ENCODE measurements at regions not wholly inside any gene's neighbourhood (a gene's known extent, or its start where the extent isn't known, plus 50 kb on each side); places are given as distances from the start of the nearest gene placed in this dataset.

DNA sequence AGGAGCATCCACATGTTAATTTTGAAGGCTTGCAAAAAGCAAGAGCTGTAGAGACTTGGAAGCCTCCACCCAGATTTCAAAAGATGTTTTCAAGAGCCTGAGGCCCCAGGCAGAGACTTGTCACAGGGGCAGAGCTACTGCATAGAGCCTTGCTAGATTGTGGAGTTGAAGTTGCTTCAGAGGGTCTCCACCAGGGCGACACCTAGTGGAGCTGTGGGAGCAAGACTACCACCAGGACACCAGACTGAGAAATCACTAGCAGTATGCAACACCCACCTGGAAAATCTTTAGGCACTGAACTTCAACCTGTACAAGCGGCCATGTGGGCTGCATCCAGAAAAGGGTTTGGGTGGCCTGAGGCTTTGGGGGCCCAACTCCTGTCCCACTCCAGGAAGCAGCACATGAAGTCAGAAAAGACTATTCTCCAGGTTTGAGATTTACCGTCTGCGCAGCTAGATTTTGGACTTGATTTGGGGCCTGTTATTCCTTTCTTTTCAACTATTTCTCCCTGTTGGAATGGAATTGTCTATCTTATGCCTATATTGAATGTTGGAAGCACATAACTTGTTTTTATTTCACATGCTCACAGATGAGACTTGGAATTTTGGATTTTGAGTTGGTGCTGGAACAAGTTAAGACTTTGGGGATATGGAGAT is 508.6 kb downstream of the FLRT2 start:
- peaks cover 24% of the 10 kb centered on the region for H3K4me1 Mint-ChIP-seq
- no peaks in the 10 kb centered on the region for H3K9me3 ChIP-seq (ENCODE audit: low read depth)
- peaks cover 5% of the 10 kb centered on the region for H3K9me3 Mint-ChIP-seq
- no peak overlapping the region for H2AFZ ChIP-seq (replicated peaks)
- no peaks in the 10 kb centered on the region for H3K79me2 ChIP-seq (ENCODE audit: low read depth)
- H3K4me3 Mint-ChIP-seq: no peak overlapping the region
- no peaks in the 10 kb centered on the region for H3K36me3 ChIP-seq
- no peak overlapping the region for H3K4me3 ChIP-seq
- H3K4me2 ChIP-seq: peak overlapping the region; percentile 52
- H3K27me3 Mint-ChIP-seq (ENCODE audit: insufficient read depth, low read depth): no peaks in the 10 kb centered on the region
- no peak overlapping the region for H3K27ac Mint-ChIP-seq
- H3K27ac ChIP-seq: no peak overlapping the region
- peak; percentile 55 for DNase-seq (ENCODE audit: low spot score)
- no peaks in the 10 kb centered on the region for H3K27me3 ChIP-seq
- H3K36me3 Mint-ChIP-seq: no peaks in the 10 kb centered on the region
- TF ChIP-seq EZH2phosphoT487 (IDR thresholded peaks at IDR 0.05) (no peak), EZH2 (IDR thresholded peaks at IDR 0.05) (no peak)
- TF ChIP-seq, protein P1, sequence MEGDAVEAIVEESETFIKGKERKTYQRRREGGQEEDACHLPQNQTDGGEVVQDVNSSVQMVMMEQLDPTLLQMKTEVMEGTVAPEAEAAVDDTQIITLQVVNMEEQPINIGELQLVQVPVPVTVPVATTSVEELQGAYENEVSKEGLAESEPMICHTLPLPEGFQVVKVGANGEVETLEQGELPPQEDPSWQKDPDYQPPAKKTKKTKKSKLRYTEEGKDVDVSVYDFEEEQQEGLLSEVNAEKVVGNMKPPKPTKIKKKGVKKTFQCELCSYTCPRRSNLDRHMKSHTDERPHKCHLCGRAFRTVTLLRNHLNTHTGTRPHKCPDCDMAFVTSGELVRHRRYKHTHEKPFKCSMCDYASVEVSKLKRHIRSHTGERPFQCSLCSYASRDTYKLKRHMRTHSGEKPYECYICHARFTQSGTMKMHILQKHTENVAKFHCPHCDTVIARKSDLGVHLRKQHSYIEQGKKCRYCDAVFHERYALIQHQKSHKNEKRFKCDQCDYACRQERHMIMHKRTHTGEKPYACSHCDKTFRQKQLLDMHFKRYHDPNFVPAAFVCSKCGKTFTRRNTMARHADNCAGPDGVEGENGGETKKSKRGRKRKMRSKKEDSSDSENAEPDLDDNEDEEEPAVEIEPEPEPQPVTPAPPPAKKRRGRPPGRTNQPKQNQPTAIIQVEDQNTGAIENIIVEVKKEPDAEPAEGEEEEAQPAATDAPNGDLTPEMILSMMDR (IDR thresholded peaks at IDR 0.05): peak; percentile 75
- peaks cover 11% of the 10 kb centered on the region for H3K4me1 ChIP-seq
- no peaks in the 10 kb centered on the region for H4K20me1 ChIP-seq (ENCODE audit: low read depth)
- H3K9ac ChIP-seq: no peak overlapping the region
- H3F3A ChIP-seq (ENCODE audit: low read depth): peaks cover 10% of the 10 kb centered on the region

DNA sequence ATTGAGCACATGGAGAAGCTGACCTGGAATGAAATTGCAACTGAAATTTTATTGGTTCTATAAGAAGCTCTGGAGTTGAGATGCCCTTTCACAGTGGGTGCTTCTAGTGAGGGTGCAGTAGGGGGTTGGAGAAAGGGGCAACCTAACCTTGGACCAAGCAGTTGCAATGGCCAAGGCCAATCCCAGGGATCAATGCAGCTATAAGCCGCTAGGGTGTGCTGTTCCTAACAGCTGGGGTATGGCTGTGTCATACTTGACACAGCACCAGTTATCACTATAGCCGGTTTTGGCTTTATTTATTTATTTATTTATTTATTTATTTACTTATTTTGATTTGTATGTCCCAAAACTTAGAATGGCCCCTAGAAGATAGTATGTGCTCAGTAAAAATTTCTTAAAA is 505.9 kb downstream of the FLRT2 start:
- Histone ChIP-seq H3F3A (ENCODE audit: low read depth) (peaks cover 15% of the 10 kb centered on the region), H4K20me1 (ENCODE audit: low read depth) (no peaks in the 10 kb centered on the region), H2AFZ (replicated peaks) (no peak overlapping the region), H3K4me3 (no peak overlapping the region), H3K36me3 (no peaks in the 10 kb centered on the region), H3K27ac (no peak overlapping the region), H3K27me3 (no peaks in the 10 kb centered on the region), H3K79me2 (ENCODE audit: low read depth) (no peaks in the 10 kb centered on the region), H3K9ac (no peak overlapping the region), H3K9me3 (ENCODE audit: low read depth) (no peaks in the 10 kb centered on the region), H3K4me1 (peaks cover 22% of the 10 kb centered on the region), H3K4me2 (no peak overlapping the region)
- peak; percentile 34 for DNase-seq (ENCODE audit: low spot score)
- TF ChIP-seq EZH2 (IDR thresholded peaks at IDR 0.05) (no peak), EZH2phosphoT487 (IDR thresholded peaks at IDR 0.05) (no peak)
- TF ChIP-seq, protein P1 (IDR thresholded peaks at IDR 0.05): peak; percentile 64
- Mint-ChIP-seq H3K36me3 (no peaks in the 10 kb centered on the region), H3K9me3 (no peaks in the 10 kb centered on the region), H3K27me3 (ENCODE audit: insufficient read depth, low read depth) (no peaks in the 10 kb centered on the region), H3K4me3 (no peak overlapping the region), H3K27ac (no peak overlapping the region), H3K4me1 (peaks cover 24% of the 10 kb centered on the region)

DNA sequence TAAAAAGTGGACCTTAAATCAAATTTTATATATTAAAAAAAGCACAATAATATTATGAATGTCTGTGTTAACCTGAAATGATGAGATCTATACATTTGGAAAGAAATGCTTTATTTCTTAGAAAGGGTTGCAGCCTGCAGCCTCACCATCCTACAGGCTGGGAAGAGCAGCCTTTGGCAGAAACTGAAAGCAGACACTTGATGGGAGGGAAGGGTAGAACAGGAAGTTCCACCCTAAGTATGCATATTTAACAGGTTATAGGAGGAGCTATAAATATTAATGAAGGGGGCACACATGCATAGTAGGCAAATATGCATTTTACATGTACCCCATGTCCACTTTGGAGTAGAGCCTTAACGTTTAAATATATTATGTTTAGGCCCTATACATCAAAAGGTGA is 498.0 kb downstream of the FLRT2 start:
- Histone ChIP-seq H3F3A (ENCODE audit: low read depth) (peaks cover 5% of the 10 kb centered on the region), H2AFZ (replicated peaks) (no peak overlapping the region), H3K4me3 (no peak overlapping the region), H3K9me3 (ENCODE audit: low read depth) (no peaks in the 10 kb centered on the region), H3K4me2 (no peak overlapping the region), H3K79me2 (ENCODE audit: low read depth) (no peaks in the 10 kb centered on the region), H3K27ac (no peak overlapping the region), H3K36me3 (no peaks in the 10 kb centered on the region), H3K27me3 (no peaks in the 10 kb centered on the region), H3K9ac (no peak overlapping the region), H4K20me1 (ENCODE audit: low read depth) (no peaks in the 10 kb centered on the region), H3K4me1 (peaks cover 7% of the 10 kb centered on the region)
- Mint-ChIP-seq H3K27ac (no peak overlapping the region), H3K36me3 (no peaks in the 10 kb centered on the region), H3K27me3 (ENCODE audit: insufficient read depth, low read depth) (peaks cover 4% of the 10 kb centered on the region), H3K9me3 (peaks cover 28% of the 10 kb centered on the region), H3K4me1 (no peaks in the 10 kb centered on the region), H3K4me3 (no peak overlapping the region)
- TF ChIP-seq, protein P1 (IDR thresholded peaks at IDR 0.05): no peak
- TF ChIP-seq EZH2 (IDR thresholded peaks at IDR 0.05): no peak
- TF ChIP-seq EZH2phosphoT487 (IDR thresholded peaks at IDR 0.05): no peak
- DNase-seq (ENCODE audit: low spot score): no peak

All from neural progenitor cell (in vitro differentiated cells).